Activated naive CD4-positive, alpha-beta T cell treated with anti-CD3 and anti-CD28 coated beads, Interleukin-2, amount 50 U/mL, for 72 hours (primary cell): ENCODE measurements at regions not wholly inside any gene's neighbourhood (a gene's known extent, or its start where the extent isn't known, plus 50 kb on each side); places are given as distances from the start of the nearest gene placed in this dataset.

Source experiments
- ATAC-seq, 2 donors: fragments of 150-1000 bp; cut with Tn5 transposase; 2 replicates each; pipeline ENCODE4 v1.10.0; 2021; ENCODE audit warnings: mild to moderate bottlenecking in 2 of 2, moderate library complexity in 2 of 2
- DNase-seq, 2 donors: peaks; one replicate each; pipeline ENCODE4 v3.0.0; 2021 to 2022; ENCODE audit warnings: low spot score in 2 of 2
- H3K27ac Mint-ChIP-seq, 2 donors: one replicate each; pipeline ENCODE4 v1.8.0; 2022; ENCODE audit warnings: mild to moderate bottlenecking in 2 of 2, mixed read lengths in 2 of 2
- H3K36me3 Mint-ChIP-seq, 2 donors: one replicate each; pipeline ENCODE4 v1.8.0; 2022; ENCODE audit warnings: mixed read lengths in 2 of 2
- H3K9me3 Mint-ChIP-seq, 2 donors: one replicate each; pipeline ENCODE4 v1.8.0; 2022; ENCODE audit warnings: mixed read lengths in 2 of 2

- Mint-ChIP-seq H3K27ac (peak overlapping the region in 1 of 2 donors; percentile 36), H3K36me3 (no peaks in the 10 kb centered on the region), H3K9me3 (no peaks in the 10 kb centered on the region)
- DNase-seq (no peak), ATAC-seq (no peak)
These were observed 68.6 kb upstream of the NEURL1B start for GRCh38 chr5:172572440-172572839.

DNA sequence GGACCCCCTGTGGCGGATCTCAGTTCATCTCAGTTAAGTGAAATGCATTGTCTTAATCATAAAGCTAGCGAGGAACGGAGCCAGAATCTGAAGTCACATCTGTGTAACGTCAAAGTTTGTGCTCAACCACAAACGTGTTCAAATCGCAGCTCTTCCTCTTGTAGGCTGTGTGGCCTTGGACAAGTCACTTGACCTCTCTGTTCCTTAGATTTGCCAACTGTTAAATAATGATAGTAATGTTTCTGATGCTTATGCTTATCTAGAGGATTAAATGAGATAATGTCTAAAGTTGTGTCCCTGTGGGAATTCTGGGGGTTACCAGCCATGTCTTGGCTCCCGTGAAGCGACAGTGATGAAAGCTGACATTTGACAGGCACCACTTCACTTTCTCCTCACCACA is 69.2 kb upstream of the NEURL1B start:
- H3K36me3 Mint-ChIP-seq: no peaks in the 10 kb centered on the region
- H3K27ac Mint-ChIP-seq: no peak overlapping the region
- DNase-seq: no peak
- no peaks in the 10 kb centered on the region for H3K9me3 Mint-ChIP-seq
- ATAC-seq: no peak

DNA sequence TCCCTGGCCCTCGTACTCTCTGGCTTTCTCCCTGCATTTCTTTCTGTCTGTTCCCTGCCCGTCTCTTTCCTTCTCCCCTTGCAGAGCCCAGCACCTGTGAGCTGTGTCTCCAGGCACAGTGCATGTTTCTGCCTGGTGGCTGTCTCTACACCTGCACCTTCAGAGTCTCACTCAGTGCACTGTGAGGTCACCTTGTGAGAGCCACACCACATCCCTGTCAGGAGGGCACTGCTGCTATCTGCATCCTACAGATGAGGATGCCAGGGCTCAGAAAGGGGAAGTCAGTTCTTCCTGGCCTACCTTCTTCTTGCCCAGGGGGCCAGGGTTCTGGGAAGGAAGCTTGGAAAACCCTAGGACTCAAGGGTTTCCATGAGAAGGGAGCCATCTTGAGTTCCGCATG is 69.7 kb upstream of the NEURL1B start:
- H3K27ac Mint-ChIP-seq: no peak overlapping the region
- ATAC-seq: no peak
- DNase-seq: no peak
- no peaks in the 10 kb centered on the region for H3K9me3 Mint-ChIP-seq
- no peaks in the 10 kb centered on the region for H3K36me3 Mint-ChIP-seq

- no peak for DNase-seq
- Mint-ChIP-seq H3K27ac (no peak overlapping the region), H3K9me3 (no peaks in the 10 kb centered on the region), H3K36me3 (no peaks in the 10 kb centered on the region)
- no peak for ATAC-seq
These were observed 70.3 kb upstream of the NEURL1B start for GRCh38 chr5:172570594-172571334.

DNA sequence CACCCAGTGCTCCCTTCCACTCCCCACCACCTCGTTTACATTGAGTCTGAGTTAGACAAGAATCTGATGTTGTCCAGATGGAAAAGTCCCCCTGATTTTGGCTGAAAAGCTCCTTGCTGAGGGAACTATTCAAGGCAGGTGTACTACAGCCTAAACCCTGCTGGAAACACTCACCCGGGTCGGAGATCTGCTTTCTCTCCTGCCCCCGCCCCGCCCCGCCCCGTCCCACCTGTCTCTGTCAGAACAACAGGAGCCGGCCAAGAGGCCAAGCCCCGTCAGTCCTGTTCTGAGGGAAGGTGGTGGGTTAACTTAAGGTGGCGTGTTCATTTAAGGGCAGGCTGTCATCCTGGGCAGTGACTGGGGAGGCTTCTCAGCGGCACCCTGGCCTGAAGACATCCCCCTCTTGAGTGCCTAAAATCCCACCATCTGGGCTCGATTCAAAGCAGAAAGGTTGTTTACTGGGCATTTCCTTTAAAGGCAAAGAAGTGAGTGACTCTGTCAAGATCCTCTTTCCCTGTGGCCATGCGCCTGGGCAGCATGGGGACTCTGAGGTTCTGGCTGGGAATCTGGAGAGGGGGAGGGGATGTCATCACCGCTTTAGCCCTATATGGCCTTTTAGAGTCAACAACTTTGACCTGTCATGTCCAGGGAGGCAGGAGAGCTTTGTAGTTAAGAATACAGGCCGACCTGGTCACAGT is 71.1 kb upstream of the NEURL1B start:
- Mint-ChIP-seq H3K27ac (no peak overlapping the region), H3K36me3 (no peaks in the 10 kb centered on the region), H3K9me3 (no peaks in the 10 kb centered on the region)
- DNase-seq (no peak), ATAC-seq (no peak)

GRCh38 chr5:172568308-172568910 is 72.7 kb upstream of the NEURL1B start:
- no peak for ATAC-seq
- Mint-ChIP-seq H3K27ac (no peak overlapping the region), H3K36me3 (no peaks in the 10 kb centered on the region)

GRCh38 chr5:172567843-172568242 is 73.2 kb upstream of the NEURL1B start:
- no peak overlapping the region for H3K27ac Mint-ChIP-seq
- H3K9me3 Mint-ChIP-seq: no peaks in the 10 kb centered on the region
- DNase-seq (no peak), ATAC-seq (no peak)
- no peaks in the 10 kb centered on the region for H3K36me3 Mint-ChIP-seq

More at GRCh38 chr5:172568308-172568910, 72.7 kb upstream of the NEURL1B start:
- no peak for DNase-seq
- H3K9me3 Mint-ChIP-seq: no peaks in the 10 kb centered on the region

DNA sequence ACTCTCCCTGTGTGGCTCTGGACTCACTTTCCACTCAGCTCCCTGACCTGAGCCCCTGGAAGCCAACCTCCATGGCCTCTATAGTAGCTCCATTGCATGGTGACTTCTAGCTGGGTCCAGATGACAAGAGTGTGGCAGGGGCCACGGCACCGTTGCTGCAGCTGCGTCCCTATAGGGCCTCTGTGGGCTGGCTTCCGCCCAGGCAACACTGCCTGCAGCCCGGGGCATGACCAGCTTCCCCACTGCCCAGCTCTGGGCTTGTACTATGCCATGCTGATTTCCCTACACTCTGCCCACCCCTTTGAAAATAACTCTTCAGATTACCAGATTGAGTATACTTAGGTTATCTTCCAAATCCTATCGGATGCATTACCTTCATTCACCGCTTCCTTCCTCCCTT is 73.8 kb upstream of the NEURL1B start:
- H3K9me3 Mint-ChIP-seq: no peaks in the 10 kb centered on the region
- ATAC-seq: no peak
- no peaks in the 10 kb centered on the region for H3K36me3 Mint-ChIP-seq
- DNase-seq: no peak
- no peak overlapping the region for H3K27ac Mint-ChIP-seq

- ATAC-seq (no peak), DNase-seq (no peak)
- Mint-ChIP-seq H3K9me3 (no peaks in the 10 kb centered on the region), H3K27ac (no peak overlapping the region), H3K36me3 (no peaks in the 10 kb centered on the region)
These were observed 75.0 kb upstream of the NEURL1B start for GRCh38 chr5:172565931-172566665.

DNA sequence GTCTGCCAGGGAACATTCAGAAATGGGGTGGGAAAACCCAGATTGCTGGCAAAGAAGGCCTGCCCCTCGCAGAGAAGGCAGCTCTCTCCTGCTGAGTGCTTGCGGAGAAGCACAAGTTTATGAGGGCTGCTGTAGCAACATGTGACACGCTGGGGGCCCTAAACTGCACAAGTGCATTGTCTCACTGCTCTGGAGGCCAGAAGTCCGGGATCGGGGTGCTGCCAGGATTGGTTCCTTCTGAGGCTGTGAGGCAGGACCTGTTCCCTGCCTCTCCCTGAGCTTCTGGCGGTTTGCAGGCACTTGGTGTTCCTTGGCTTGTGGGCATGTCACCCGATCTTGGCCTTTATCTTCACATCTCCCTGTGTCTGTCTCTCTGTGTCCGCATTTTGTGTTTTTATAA is 75.6 kb upstream of the NEURL1B start:
- DNase-seq: no peak
- ATAC-seq: no peak
- Mint-ChIP-seq H3K36me3 (no peaks in the 10 kb centered on the region), H3K27ac (no peak overlapping the region), H3K9me3 (no peaks in the 10 kb centered on the region)

- no peak for ATAC-seq
These were observed 76.2 kb upstream of the NEURL1B start for GRCh38 chr5:172564883-172565282.

GRCh38 chr5:172564188-172564587 is 76.9 kb upstream of the NEURL1B start:
- Mint-ChIP-seq H3K27ac (no peak overlapping the region), H3K36me3 (no peaks in the 10 kb centered on the region), H3K9me3 (no peaks in the 10 kb centered on the region)
- no peak for ATAC-seq
- DNase-seq: no peak

More at GRCh38 chr5:172564883-172565282, 76.2 kb upstream of the NEURL1B start:
- H3K36me3 Mint-ChIP-seq: no peaks in the 10 kb centered on the region
- H3K9me3 Mint-ChIP-seq: no peaks in the 10 kb centered on the region
- no peak overlapping the region for H3K27ac Mint-ChIP-seq
- DNase-seq: no peak

- no peak for ATAC-seq
- Mint-ChIP-seq H3K36me3 (no peaks in the 10 kb centered on the region), H3K9me3 (no peaks in the 10 kb centered on the region), H3K27ac (no peak overlapping the region)
- DNase-seq: no peak
These were observed 78.6 kb upstream of the NEURL1B start for GRCh38 chr5:172562443-172562842.

DNA sequence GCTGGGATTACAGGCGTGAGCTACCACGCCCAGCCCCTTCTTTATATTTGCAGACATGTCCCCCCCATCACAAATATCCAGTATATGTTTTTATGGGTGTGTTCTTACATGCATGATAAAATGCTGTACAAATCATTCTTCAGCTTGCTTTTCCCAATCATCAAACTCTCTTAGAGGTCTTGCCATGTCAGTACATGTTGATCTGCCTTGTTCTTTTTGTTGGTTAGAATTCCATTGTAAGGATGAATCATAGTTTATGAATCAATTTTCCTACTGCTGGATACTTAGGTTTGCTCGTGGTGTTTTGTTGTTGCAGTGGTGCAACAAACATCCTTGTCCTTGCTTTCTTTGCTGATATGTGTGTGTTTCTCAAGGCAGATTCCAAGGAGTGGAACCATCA is 79.9 kb upstream of the NEURL1B start:
- Mint-ChIP-seq H3K9me3 (no peaks in the 10 kb centered on the region), H3K27ac (no peak overlapping the region), H3K36me3 (no peaks in the 10 kb centered on the region)
- DNase-seq: no peak
- no peak for ATAC-seq

DNA sequence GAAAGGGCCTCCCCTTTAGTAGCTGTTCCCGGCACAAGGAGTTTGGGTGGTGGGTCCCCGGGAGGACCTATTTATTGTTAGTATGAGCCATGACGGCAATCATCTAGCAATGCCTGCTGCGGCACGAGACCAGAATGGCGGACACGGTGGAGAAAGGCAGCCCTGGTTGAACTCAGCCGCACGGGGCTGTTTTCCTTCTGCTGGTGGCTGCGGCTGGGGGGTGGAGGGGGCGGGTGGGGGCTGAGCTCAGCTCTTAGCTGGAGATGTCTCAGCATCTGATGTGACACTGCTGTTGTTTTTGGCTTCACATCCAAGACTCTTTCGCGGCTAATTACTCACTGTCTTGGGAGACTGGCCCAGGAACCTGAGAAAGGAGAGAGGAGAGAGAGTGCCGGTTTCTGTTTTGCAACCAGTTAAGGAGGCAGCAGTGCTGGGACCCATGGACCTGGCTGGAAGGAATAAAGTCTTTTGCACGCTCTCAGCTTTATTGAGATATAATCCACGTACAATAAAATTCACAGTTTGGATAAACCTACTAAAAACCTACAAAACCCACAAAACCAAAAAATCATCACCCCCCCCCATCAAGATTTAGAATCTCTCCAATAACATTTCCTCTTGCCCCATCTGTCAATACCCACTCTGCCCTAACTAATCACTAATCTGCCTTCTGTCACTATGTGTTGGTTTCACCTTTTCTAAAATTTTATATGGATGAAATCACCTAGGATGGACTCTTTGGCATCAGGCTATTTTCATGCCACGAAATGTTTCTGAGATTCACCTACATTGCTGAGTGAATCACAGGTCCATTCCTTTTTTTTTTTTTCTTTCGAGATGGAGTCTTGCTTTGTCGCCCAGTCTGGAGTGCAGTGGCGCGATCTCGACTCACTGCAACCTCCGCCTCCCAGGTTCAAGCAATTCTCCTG is 81.8 kb upstream of the NEURL1B start:
- ATAC-seq (no peak), DNase-seq (no peak)
- Mint-ChIP-seq H3K9me3 (no peaks in the 10 kb centered on the region), H3K27ac (no peak overlapping the region), H3K36me3 (no peaks in the 10 kb centered on the region)
